Endometrial microvascular endothelial cells (primary cell): ENCODE measurements at regions not wholly inside any gene's neighbourhood (a gene's known extent, or its start where the extent isn't known, plus 50 kb on each side); places are given as distances from the start of the nearest gene placed in this dataset.

Source experiments
- in situ Hi-C: cut with HindIII; loops from 2 replicates; pipeline ENCODE4 v1.10.0; 2017; ENCODE audit warnings: low sequenced_read_pairs, low pct_unique_long_range_greater_than_20kb; ENCODE audit errors: inconsistent ontology term

GRCh38 chr1:199305053-199305452 is 666.2 kb downstream of the PTPRC start:
- in situ Hi-C loops: no loop called here

- in situ Hi-C loops: no loop called here
Measured at GRCh38 chr1:199307496-199308264, 668.8 kb downstream of the PTPRC start.

- in situ Hi-C loops: no loop called here
Measured at GRCh38 chr1:199308349-199308846, 669.6 kb downstream of the PTPRC start.

- in situ Hi-C loops: no loop called here
Measured at GRCh38 chr1:199310708-199311107, 671.9 kb downstream of the PTPRC start.

- in situ Hi-C loops: no loop called here
Measured at GRCh38 chr1:199311478-199312262, 672.8 kb downstream of the PTPRC start.

- in situ Hi-C loops: no loop called here
Measured at GRCh38 chr1:199312626-199313025, 673.8 kb downstream of the PTPRC start.

- in situ Hi-C loops: no loop called here
Measured at GRCh38 chr1:199313444-199313843, 674.6 kb downstream of the PTPRC start.

GRCh38 chr1:199319341-199319740 is 680.5 kb downstream of the PTPRC start:
- in situ Hi-C loops: no loop called here

- in situ Hi-C loops: no loop called here
Measured at GRCh38 chr1:199322278-199322677, 683.4 kb downstream of the PTPRC start.

GRCh38 chr1:199333180-199333579 is 694.3 kb upstream of the NR5A2 start:
- in situ Hi-C loops: no loop called here

GRCh38 chr1:199335496-199335895 is 692.0 kb upstream of the NR5A2 start:
- in situ Hi-C loops: no loop called here

GRCh38 chr1:199336745-199337640 is 690.5 kb upstream of the NR5A2 start:
- in situ Hi-C loops: no loop called here

- in situ Hi-C loops: no loop called here
Measured at GRCh38 chr1:199338760-199339159, 688.8 kb upstream of the NR5A2 start.

- in situ Hi-C loops: no loop called here
Measured at GRCh38 chr1:199352351-199352750, 675.2 kb upstream of the NR5A2 start.

GRCh38 chr1:199353906-199354305 is 673.6 kb upstream of the NR5A2 start:
- in situ Hi-C loops: no loop called here

- in situ Hi-C loops: no loop called here
Measured at GRCh38 chr1:199356561-199356960, 670.9 kb upstream of the NR5A2 start.

GRCh38 chr1:199357599-199357998 is 669.9 kb upstream of the NR5A2 start:
- in situ Hi-C loops: no loop called here

GRCh38 chr1:199362996-199363395 is 664.5 kb upstream of the NR5A2 start:
- in situ Hi-C loops: no loop called here

GRCh38 chr1:199373139-199373538 is 654.4 kb upstream of the NR5A2 start:
- in situ Hi-C loops: no loop called here
